DOHH2 (cell line): ENCODE measurements at regions not wholly inside any gene's neighbourhood (a gene's known extent, or its start where the extent isn't known, plus 50 kb on each side); places are given as distances from the start of the nearest gene placed in this dataset.

Experiments
- H3F3A ChIP-seq: fragments of 200-600 bp; sonication (generic), shearing (Covaris generic); 2 replicates; pipeline ENCODE4 v1.6.0; 2016; ENCODE audit warnings: antibody characterized with exemption, mild to moderate bottlenecking; ENCODE audit not compliant: control insufficient read depth, insufficient read depth
- H3K27ac ChIP-seq: fragments of 200-600 bp; sonication (generic); 2 replicates; pipeline ENCODE4 v1.5.1; 2014; ENCODE audit warnings: low read depth, mild to moderate bottlenecking, low read length, moderate library complexity
- H3K27me3 ChIP-seq: fragments of 200-600 bp; sonication (generic); 2 replicates; pipeline ENCODE4 v1.6.1; 2014; ENCODE audit warnings: mild to moderate bottlenecking, low read length, mixed read lengths; ENCODE audit not compliant: control insufficient read depth
- H3K36me3 ChIP-seq: fragments of 200-600 bp; sonication (generic); 2 replicates; pipeline ENCODE4 v1.6.1; 2014; ENCODE audit warnings: mild to moderate bottlenecking, low read length, moderate library complexity, mixed read lengths; ENCODE audit not compliant: control insufficient read depth
- H3K4me1 ChIP-seq: fragments of 200-600 bp; sonication (generic); 2 replicates; pipeline ENCODE4 v1.6.1; 2014; ENCODE audit warnings: mild to moderate bottlenecking, low read length, mixed read lengths; ENCODE audit not compliant: control insufficient read depth
- H3K4me2 ChIP-seq: fragments of 200-600 bp; sonication (generic); 2 replicates; pipeline ENCODE4 v1.6.0; 2014; ENCODE audit warnings: mild to moderate bottlenecking, low read length, moderate library complexity
- H3K4me3 ChIP-seq: fragments of 200-600 bp; sonication (generic); 2 replicates; pipeline ENCODE4 v1.5.1; 2014; ENCODE audit warnings: mild to moderate bottlenecking, low read length, mixed read lengths
- H3K79me2 ChIP-seq: fragments of 200-600 bp; sonication (generic); 2 replicates; pipeline ENCODE4 v1.6.1; 2014; ENCODE audit warnings: mild to moderate bottlenecking, low read length, mixed read lengths; ENCODE audit not compliant: control insufficient read depth
- H3K9me2 ChIP-seq: fragments of 200-600 bp; sonication (generic); replicated peaks from 2 replicates; pipeline ENCODE4 v1.6.1; 2014; ENCODE audit warnings: mild to moderate bottlenecking, low read length, mixed read lengths; ENCODE audit not compliant: control insufficient read depth
- H3K9me3 ChIP-seq: fragments of 200-600 bp; sonication (generic); 2 replicates; pipeline ENCODE4 v1.6.1; 2014; ENCODE audit warnings: antibody characterized with exemption, low read length, mixed read lengths; ENCODE audit not compliant: control insufficient read depth, insufficient read depth
- H4K20me1 ChIP-seq: fragments of 200-600 bp; sonication (generic); 2 replicates; pipeline ENCODE4 v1.6.0; 2014; ENCODE audit warnings: low read depth, mild to moderate bottlenecking, antibody characterized with exemption, low read length, moderate library complexity; ENCODE audit not compliant: control insufficient read depth, insufficient read depth
- EZH2phosphoT487 ChIP-seq: fragments of 200-600 bp; sonication (generic); IDR thresholded peaks from 2 replicates; pipeline ENCODE4 v1.6.1; 2017; ENCODE audit warnings: borderline replicate concordance, mild to moderate bottlenecking, antibody characterized with exemption, low read length, moderate library complexity, mixed read lengths
- TF ChIP-seq, protein P1 (sequence below): fragments of 200-600 bp; sonication (generic); IDR thresholded peaks from one replicate; pipeline ENCODE4 v1.5.1; 2014; ENCODE audit warnings: antibody characterized with exemption, mild to moderate bottlenecking, low read depth, low read length; ENCODE audit not compliant: poor library complexity, severe bottlenecking

DNA sequence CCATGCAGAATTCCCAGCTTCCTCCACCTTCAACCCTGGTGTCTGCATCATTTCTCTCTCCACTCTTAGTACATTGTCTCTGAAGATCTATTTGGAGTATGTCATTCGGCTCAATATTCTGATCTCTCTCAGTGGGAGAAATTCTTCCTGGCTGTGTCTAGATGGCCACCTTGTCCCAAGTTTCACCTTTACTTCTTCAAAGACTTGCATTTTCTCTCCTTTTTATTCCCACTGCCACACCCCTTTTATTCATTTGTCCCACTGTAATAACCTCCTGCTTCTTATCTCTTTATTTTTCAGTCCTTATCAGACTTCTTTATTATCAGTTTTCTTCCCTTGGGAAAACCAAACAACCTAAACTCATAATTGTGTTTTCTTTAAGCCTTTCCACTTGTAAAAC, 54.3 kb upstream of the CERS6 start:
- no peaks in the 10 kb centered on the region for H4K20me1 ChIP-seq
- H3K27ac ChIP-seq = no peak overlapping the region
- H3K4me2 ChIP-seq = no peak overlapping the region
- no peaks in the 10 kb centered on the region for H3K9me3 ChIP-seq
- H3F3A ChIP-seq = no peaks in the 10 kb centered on the region
- H3K36me3 ChIP-seq = no peaks in the 10 kb centered on the region
- TF ChIP-seq EZH2phosphoT487 = no peak
- TF ChIP-seq, protein P1, sequence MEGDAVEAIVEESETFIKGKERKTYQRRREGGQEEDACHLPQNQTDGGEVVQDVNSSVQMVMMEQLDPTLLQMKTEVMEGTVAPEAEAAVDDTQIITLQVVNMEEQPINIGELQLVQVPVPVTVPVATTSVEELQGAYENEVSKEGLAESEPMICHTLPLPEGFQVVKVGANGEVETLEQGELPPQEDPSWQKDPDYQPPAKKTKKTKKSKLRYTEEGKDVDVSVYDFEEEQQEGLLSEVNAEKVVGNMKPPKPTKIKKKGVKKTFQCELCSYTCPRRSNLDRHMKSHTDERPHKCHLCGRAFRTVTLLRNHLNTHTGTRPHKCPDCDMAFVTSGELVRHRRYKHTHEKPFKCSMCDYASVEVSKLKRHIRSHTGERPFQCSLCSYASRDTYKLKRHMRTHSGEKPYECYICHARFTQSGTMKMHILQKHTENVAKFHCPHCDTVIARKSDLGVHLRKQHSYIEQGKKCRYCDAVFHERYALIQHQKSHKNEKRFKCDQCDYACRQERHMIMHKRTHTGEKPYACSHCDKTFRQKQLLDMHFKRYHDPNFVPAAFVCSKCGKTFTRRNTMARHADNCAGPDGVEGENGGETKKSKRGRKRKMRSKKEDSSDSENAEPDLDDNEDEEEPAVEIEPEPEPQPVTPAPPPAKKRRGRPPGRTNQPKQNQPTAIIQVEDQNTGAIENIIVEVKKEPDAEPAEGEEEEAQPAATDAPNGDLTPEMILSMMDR = no peak
- no peaks in the 10 kb centered on the region; the same call in 1 of the 2 replicates for H3K9me2 ChIP-seq
- H3K27me3 ChIP-seq = no peaks in the 10 kb centered on the region
- H3K79me2 ChIP-seq = no peaks in the 10 kb centered on the region
- no peaks in the 10 kb centered on the region for H3K4me1 ChIP-seq
- no peak overlapping the region for H3K4me3 ChIP-seq

DNA sequence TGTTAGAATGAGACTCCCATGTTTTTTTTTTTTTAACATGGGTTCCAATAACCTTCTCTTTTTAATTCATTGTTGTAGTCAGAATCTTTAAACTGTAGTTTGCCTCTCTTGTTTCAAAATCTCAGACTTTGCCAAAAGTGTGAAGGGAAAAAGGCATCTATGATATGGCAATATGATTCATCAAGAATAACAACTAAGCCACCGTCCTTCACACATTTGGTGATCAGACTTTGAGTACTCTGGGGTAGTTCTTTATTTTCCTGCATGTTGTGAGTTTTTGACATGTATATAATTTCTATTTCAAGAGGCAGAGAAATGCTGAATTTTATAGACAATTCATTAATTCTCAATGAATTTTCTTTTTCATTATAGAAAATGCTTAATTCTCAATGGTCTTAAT, 53.5 kb upstream of the CERS6 start:
- Histone ChIP-seq H3K4me3 (no peak overlapping the region), H3F3A (no peaks in the 10 kb centered on the region), H3K27me3 (no peaks in the 10 kb centered on the region), H3K4me1 (no peaks in the 10 kb centered on the region), H3K79me2 (no peaks in the 10 kb centered on the region), H3K9me3 (no peaks in the 10 kb centered on the region), H3K27ac (no peak overlapping the region), H4K20me1 (no peaks in the 10 kb centered on the region), H3K4me2 (no peak overlapping the region), H3K36me3 (no peaks in the 10 kb centered on the region), H3K9me2 (no peaks in the 10 kb centered on the region; the same call in 1 of the 2 replicates)
- TF ChIP-seq EZH2phosphoT487 = no peak
- TF ChIP-seq, protein P1 = no peak

DNA sequence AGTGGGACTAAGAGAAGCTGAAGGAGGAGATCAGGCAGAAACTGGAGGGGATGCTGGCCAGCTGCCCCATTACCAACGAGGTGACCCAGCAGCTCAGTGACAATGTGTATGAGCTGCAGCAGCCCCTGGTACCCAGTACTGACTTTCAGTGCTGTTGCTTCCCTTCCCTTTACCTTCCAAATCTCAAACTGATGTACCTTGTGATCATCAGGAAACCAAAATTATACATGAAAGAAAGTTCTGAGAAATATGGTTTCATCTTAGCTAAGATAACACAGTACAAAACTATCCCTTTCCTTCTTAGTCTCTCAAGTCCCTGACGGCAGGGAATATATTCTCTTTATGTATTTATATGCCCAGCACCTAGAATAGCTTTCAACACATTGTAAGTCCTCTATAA, 52.3 kb upstream of the CERS6 start:
- Histone ChIP-seq H3K27me3 (no peaks in the 10 kb centered on the region), H3K79me2 (no peaks in the 10 kb centered on the region), H3K4me3 (no peak overlapping the region), H3K27ac (no peak overlapping the region), H3K4me1 (no peaks in the 10 kb centered on the region), H3K36me3 (no peaks in the 10 kb centered on the region), H3K4me2 (no peak overlapping the region), H3K9me2 (no peaks in the 10 kb centered on the region; the same call in 1 of the 2 replicates), H4K20me1 (no peaks in the 10 kb centered on the region), H3K9me3 (no peaks in the 10 kb centered on the region), H3F3A (no peaks in the 10 kb centered on the region)
- TF ChIP-seq, protein P1 = no peak
- TF ChIP-seq EZH2phosphoT487 = no peak
